ENCODE measurements at regions not wholly inside any gene's neighbourhood (a gene's known extent, or its start where the extent isn't known, plus 50 kb on each side); places are given as distances from the start of the nearest gene placed in this dataset.

DNA sequence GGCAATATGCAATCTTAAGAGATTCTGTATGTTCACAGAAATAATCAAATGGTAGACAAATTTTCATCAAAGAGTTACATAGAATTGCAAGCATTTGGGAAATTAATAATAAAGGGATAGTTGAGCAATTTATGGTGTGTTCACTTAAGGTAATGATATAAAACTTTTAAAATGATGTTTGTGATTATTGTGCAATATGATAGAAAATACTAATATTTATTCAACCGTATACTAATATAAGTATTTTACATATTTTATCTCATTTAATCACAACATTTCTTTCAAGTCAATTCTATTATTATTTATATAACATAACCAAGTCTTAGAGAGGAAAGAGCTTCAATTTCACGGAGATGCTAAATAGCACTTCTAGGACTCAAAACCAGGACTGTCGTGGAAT, 716.8 kb upstream of the MIR17HG start:
- H3F3A ChIP-seq (ENCODE audit: insufficient read depth, low read depth): no peaks in the 10 kb centered on the region
- TF ChIP-seq, protein P1, sequence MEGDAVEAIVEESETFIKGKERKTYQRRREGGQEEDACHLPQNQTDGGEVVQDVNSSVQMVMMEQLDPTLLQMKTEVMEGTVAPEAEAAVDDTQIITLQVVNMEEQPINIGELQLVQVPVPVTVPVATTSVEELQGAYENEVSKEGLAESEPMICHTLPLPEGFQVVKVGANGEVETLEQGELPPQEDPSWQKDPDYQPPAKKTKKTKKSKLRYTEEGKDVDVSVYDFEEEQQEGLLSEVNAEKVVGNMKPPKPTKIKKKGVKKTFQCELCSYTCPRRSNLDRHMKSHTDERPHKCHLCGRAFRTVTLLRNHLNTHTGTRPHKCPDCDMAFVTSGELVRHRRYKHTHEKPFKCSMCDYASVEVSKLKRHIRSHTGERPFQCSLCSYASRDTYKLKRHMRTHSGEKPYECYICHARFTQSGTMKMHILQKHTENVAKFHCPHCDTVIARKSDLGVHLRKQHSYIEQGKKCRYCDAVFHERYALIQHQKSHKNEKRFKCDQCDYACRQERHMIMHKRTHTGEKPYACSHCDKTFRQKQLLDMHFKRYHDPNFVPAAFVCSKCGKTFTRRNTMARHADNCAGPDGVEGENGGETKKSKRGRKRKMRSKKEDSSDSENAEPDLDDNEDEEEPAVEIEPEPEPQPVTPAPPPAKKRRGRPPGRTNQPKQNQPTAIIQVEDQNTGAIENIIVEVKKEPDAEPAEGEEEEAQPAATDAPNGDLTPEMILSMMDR (conservative IDR thresholded peaks at IDR 0.05): no peak
- no peak for TF ChIP-seq EZH2 (IDR thresholded peaks at IDR 0.05; ENCODE audit: low read depth)
- H4K20me1 ChIP-seq (ENCODE audit: insufficient read depth): no peaks in the 10 kb centered on the region
- DNase-seq: no peak
- intact Hi-C loops (cut with micrococcal nuclease; ENCODE audit: unreplicated experiment): no loop called here
- ChIA-PET CTCF (no interaction called here), POLR2A (ENCODE audit: unreplicated experiment) (no interaction called here)
- H2AFZ ChIP-seq: no peak overlapping the region
- no TSS peak for BruUV-seq (replicated peaks)
- H3K9me2 ChIP-seq (ENCODE audit: insufficient read depth): no peaks in the 10 kb centered on the region; the same call in 1 of the 2 replicates
- H3K4me2 ChIP-seq: no peak overlapping the region
- H3K36me3 ChIP-seq (ENCODE audit: low read depth): no peaks in the 10 kb centered on the region
- no peaks in the 10 kb centered on the region for H3K4me1 ChIP-seq (replicated peaks; ENCODE audit: insufficient read depth)
- no peaks in the 10 kb centered on the region for H3K27me3 ChIP-seq (ENCODE audit: insufficient read depth, low read depth)
- H3K27ac ChIP-seq: no peak overlapping the region
- H3K4me3 ChIP-seq: no peak overlapping the region
- H3K9me3 ChIP-seq (ENCODE audit: insufficient read depth, low read depth): no peaks in the 10 kb centered on the region; the same call in 1 of the 2 replicates
- no peaks in the 10 kb centered on the region for H3K79me2 ChIP-seq (ENCODE audit: low read depth)

DNA sequence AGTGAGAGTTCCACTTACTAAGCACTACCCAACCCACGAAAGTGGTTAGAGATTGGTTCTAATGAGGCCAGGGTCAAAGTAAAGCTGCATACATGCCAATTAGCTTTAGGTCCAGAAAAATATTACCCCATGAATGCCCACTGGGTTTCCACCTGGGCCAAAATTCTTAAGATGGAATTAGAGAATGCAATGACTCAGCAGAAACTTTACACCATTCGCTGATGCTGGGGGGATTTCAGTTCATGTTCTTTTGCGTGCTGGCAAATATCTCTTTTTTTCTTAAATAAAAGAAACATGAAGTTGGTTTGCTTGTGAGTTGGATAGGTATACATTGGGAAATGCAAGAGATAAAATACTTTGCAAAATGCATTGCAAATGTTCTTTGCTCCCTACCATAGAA, 715.3 kb upstream of the MIR17HG start:
- no peak overlapping the region for H3K27ac ChIP-seq
- no peaks in the 10 kb centered on the region for H3K27me3 ChIP-seq (ENCODE audit: insufficient read depth, low read depth)
- H2AFZ ChIP-seq: no peak overlapping the region
- no peaks in the 10 kb centered on the region; the same call in 1 of the 2 replicates for H3K9me2 ChIP-seq (ENCODE audit: insufficient read depth)
- no peak overlapping the region for H3K4me3 ChIP-seq
- intact Hi-C loops (cut with micrococcal nuclease; ENCODE audit: unreplicated experiment): no loop called here
- H3K9me3 ChIP-seq (ENCODE audit: insufficient read depth, low read depth): no peaks in the 10 kb centered on the region; the same call in 1 of the 2 replicates
- no peak for TF ChIP-seq EZH2 (IDR thresholded peaks at IDR 0.05; ENCODE audit: low read depth)
- TF ChIP-seq, protein P1 (conservative IDR thresholded peaks at IDR 0.05): no peak
- BruUV-seq (replicated peaks): no TSS peak
- ChIA-PET CTCF (no interaction called here), POLR2A (ENCODE audit: unreplicated experiment) (no interaction called here)
- H3K4me1 ChIP-seq (replicated peaks; ENCODE audit: insufficient read depth): no peaks in the 10 kb centered on the region
- H4K20me1 ChIP-seq (ENCODE audit: insufficient read depth): no peaks in the 10 kb centered on the region
- DNase-seq: no peak
- H3K36me3 ChIP-seq (ENCODE audit: low read depth): no peaks in the 10 kb centered on the region
- no peaks in the 10 kb centered on the region for H3K79me2 ChIP-seq (ENCODE audit: low read depth)
- H3K4me2 ChIP-seq: no peak overlapping the region
- no peaks in the 10 kb centered on the region for H3F3A ChIP-seq (ENCODE audit: insufficient read depth, low read depth)

DNA sequence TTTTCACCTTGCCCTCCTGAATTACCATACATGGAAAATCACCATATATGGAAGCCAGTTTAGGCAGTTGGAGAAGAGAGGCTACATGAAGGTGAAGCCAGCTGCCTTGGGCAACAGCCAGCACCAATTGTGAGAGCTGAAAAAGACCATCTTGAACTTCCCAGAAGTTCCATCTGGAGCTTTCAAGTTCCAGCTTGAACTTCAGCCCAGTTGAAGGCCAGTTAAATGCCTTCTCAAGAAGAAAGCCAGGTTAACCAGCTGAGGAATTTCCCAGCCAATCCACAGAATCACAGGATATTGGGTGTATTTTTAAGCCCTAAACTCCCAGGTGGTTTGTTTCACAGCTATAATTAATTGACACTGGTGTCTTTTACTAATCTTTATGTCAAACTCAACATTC, 713.6 kb upstream of the MIR17HG start:
- H4K20me1 ChIP-seq (ENCODE audit: insufficient read depth): no peaks in the 10 kb centered on the region
- H3K9me3 ChIP-seq (ENCODE audit: insufficient read depth, low read depth): no peaks in the 10 kb centered on the region; the same call in 1 of the 2 replicates
- POLR2A ChIA-PET (ENCODE audit: unreplicated experiment): no interaction called here
- CTCF ChIA-PET: no interaction called here
- H3K4me3 ChIP-seq: no peak overlapping the region
- H3K79me2 ChIP-seq (ENCODE audit: low read depth): no peaks in the 10 kb centered on the region
- no peaks in the 10 kb centered on the region for H3K27me3 ChIP-seq (ENCODE audit: insufficient read depth, low read depth)
- H3F3A ChIP-seq (ENCODE audit: insufficient read depth, low read depth): no peaks in the 10 kb centered on the region
- no peak overlapping the region for H3K27ac ChIP-seq
- BruUV-seq (replicated peaks): no TSS peak
- no peaks in the 10 kb centered on the region for H3K4me1 ChIP-seq (replicated peaks; ENCODE audit: insufficient read depth)
- no peaks in the 10 kb centered on the region; the same call in 1 of the 2 replicates for H3K9me2 ChIP-seq (ENCODE audit: insufficient read depth)
- DNase-seq: no peak
- intact Hi-C loops (cut with micrococcal nuclease; ENCODE audit: unreplicated experiment): no loop called here
- no peaks in the 10 kb centered on the region for H3K36me3 ChIP-seq (ENCODE audit: low read depth)
- no peak overlapping the region for H2AFZ ChIP-seq
- TF ChIP-seq EZH2 (IDR thresholded peaks at IDR 0.05; ENCODE audit: low read depth): no peak
- TF ChIP-seq, protein P1 (conservative IDR thresholded peaks at IDR 0.05): no peak
- H3K4me2 ChIP-seq: no peak overlapping the region
